OCI-LY1 (cell line): ENCODE measurements at regions not wholly inside any gene's neighbourhood (a gene's known extent, or its start where the extent isn't known, plus 50 kb on each side); places are given as distances from the start of the nearest gene placed in this dataset.

Source experiments
- H2AFZ ChIP-seq: fragments of 200-600 bp; sonication (generic), shearing (Covaris generic); 2 replicates; pipeline ENCODE4 v1.6.0; 2014; ENCODE audit warnings: antibody characterized with exemption, mild to moderate bottlenecking, low read length
- H3F3A ChIP-seq: fragments of 200-600 bp; sonication (generic), shearing (Covaris generic); 2 replicates; pipeline ENCODE4 v1.6.0; 2014; ENCODE audit warnings: mild to moderate bottlenecking, antibody characterized with exemption, low read length, moderate library complexity; ENCODE audit not compliant: insufficient read depth
- H3K27ac ChIP-seq: fragments of 200-600 bp; sonication (generic); 2 replicates; pipeline ENCODE4 v1.5.1; 2014; ENCODE audit warnings: low read length, mixed run types, mild to moderate bottlenecking, low read depth; ENCODE audit not compliant: poor library complexity, severe bottlenecking
- H3K27me3 ChIP-seq: fragments of 200-600 bp; sonication (generic); 2 replicates; pipeline ENCODE4 v1.6.0; 2014; ENCODE audit warnings: antibody characterized with exemption, mild to moderate bottlenecking, low read length, moderate library complexity; ENCODE audit not compliant: insufficient read depth
- H3K36me3 ChIP-seq: fragments of 200-600 bp; sonication (generic); 2 replicates; pipeline ENCODE4 v1.6.1; 2014; ENCODE audit warnings: mild to moderate bottlenecking, antibody characterized with exemption, low read length, moderate library complexity, mixed read lengths; ENCODE audit not compliant: insufficient read depth
- H3K4me1 ChIP-seq: fragments of 200-600 bp; sonication (generic); 2 replicates; pipeline ENCODE4 v1.5.1; 2014; ENCODE audit warnings: mild to moderate bottlenecking, low read length, moderate library complexity; ENCODE audit not compliant: insufficient read depth, severe bottlenecking
- H3K4me2 ChIP-seq: fragments of 200-600 bp; sonication (generic), shearing (Covaris generic); 2 replicates; pipeline ENCODE4 v1.6.1; 2014; ENCODE audit warnings: low read length
- H3K4me3 ChIP-seq: fragments of 200-600 bp; sonication (generic); 2 replicates; pipeline ENCODE4 v1.5.1; 2014; ENCODE audit warnings: low read length, low read depth, mild to moderate bottlenecking, mixed read lengths; ENCODE audit not compliant: poor library complexity, severe bottlenecking
- H3K79me2 ChIP-seq: fragments of 200-600 bp; shearing (Covaris generic); 2 replicates; pipeline ENCODE4 v1.6.1; 2016; ENCODE audit warnings: mixed run types, low read length, mixed read lengths; ENCODE audit not compliant: insufficient read depth
- H3K9ac ChIP-seq: fragments of 200-600 bp; sonication (generic), shearing (Covaris generic); 2 replicates; pipeline ENCODE4 v1.6.1; 2014; ENCODE audit warnings: mild to moderate bottlenecking, low read length, mixed read lengths
- H3K9me2 ChIP-seq: fragments of 200-600 bp; sonication (generic), shearing (Covaris generic); 2 replicates; pipeline ENCODE4 v1.6.1; 2014; ENCODE audit warnings: low read depth, mild to moderate bottlenecking, low read length, mixed read lengths
- H3K9me3 ChIP-seq: fragments of 200-600 bp; shearing (Covaris generic); 2 replicates; pipeline ENCODE4 v1.6.1; 2014; ENCODE audit warnings: low read length, mixed read lengths
- H4K20me1 ChIP-seq: fragments of 200-600 bp; sonication (generic), shearing (Covaris generic); 2 replicates; pipeline ENCODE4 v1.6.0; 2016; ENCODE audit warnings: mild to moderate bottlenecking, low read length; ENCODE audit not compliant: insufficient read depth
- EZH2 ChIP-seq: fragments of 200-600 bp; sonication (generic), shearing (Covaris generic); IDR thresholded peaks from 2 replicates; pipeline ENCODE4 v1.8.0; 2017; ENCODE audit warnings: borderline replicate concordance, mixed run types, mild to moderate bottlenecking, antibody characterized with exemption, low read length, moderate library complexity, mixed read lengths
- TF ChIP-seq, protein P1 (sequence below): fragments of 200-600 bp; sonication (generic), shearing (Covaris generic); IDR thresholded peaks from 2 replicates; pipeline ENCODE4 v1.5.1; 2017; ENCODE audit warnings: mild to moderate bottlenecking, antibody characterized with exemption, low read length, moderate library complexity, mixed read lengths

DNA sequence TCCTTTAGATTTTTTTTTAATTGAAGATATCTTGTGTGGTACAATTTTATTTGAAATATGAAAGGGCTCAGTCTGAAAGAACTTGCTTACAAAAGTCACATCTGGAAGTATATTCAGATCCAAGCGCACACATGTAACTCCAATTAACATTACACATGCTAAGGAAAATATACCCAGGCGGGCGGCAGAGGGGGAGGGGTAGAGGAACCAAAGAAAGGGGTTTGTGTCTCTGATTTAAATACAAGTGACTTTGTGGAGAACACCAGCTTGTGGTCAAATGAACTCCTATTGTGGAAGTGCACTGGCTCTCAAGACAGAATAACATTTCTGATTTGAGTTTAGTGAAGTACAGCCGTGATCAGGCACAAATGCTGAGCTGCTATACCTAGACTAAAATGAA lies 280.2 kb upstream of the SOX11 start:
- no peak for TF ChIP-seq EZH2
- TF ChIP-seq, protein P1, sequence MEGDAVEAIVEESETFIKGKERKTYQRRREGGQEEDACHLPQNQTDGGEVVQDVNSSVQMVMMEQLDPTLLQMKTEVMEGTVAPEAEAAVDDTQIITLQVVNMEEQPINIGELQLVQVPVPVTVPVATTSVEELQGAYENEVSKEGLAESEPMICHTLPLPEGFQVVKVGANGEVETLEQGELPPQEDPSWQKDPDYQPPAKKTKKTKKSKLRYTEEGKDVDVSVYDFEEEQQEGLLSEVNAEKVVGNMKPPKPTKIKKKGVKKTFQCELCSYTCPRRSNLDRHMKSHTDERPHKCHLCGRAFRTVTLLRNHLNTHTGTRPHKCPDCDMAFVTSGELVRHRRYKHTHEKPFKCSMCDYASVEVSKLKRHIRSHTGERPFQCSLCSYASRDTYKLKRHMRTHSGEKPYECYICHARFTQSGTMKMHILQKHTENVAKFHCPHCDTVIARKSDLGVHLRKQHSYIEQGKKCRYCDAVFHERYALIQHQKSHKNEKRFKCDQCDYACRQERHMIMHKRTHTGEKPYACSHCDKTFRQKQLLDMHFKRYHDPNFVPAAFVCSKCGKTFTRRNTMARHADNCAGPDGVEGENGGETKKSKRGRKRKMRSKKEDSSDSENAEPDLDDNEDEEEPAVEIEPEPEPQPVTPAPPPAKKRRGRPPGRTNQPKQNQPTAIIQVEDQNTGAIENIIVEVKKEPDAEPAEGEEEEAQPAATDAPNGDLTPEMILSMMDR, result no peak
- no peak overlapping the region for H3K27ac ChIP-seq
- H3K36me3 ChIP-seq, result no peaks in the 10 kb centered on the region
- H3K9ac ChIP-seq, result no peak overlapping the region
- no peaks in the 10 kb centered on the region for H4K20me1 ChIP-seq
- H3K4me3 ChIP-seq, result no peak overlapping the region
- H3F3A ChIP-seq, result no peaks in the 10 kb centered on the region
- no peak overlapping the region for H2AFZ ChIP-seq
- no peaks in the 10 kb centered on the region for H3K9me3 ChIP-seq
- H3K79me2 ChIP-seq, result no peaks in the 10 kb centered on the region
- no peaks in the 10 kb centered on the region for H3K27me3 ChIP-seq
- H3K9me2 ChIP-seq, result no peaks in the 10 kb centered on the region
- no peaks in the 10 kb centered on the region for H3K4me1 ChIP-seq
- H3K4me2 ChIP-seq, result no peak overlapping the region

DNA sequence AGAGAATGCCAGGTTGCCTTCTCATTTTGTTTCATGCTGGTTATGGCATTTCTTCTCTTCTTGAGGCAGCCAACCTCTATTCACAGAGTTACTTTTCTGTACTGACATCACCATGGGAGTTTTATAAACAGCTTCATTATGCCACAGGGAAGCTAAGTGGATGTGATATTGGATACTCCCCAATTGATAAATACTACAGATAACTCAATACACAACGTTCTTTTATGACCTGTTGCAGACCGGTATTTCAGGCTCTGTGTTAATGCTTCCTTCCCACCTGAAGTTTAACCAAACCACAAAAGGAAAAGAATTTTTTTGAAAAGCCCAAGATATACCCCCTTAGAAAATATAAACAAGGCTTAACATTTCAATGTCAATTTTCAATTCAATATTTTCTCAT lies 258.3 kb upstream of the SOX11 start:
- no peak for TF ChIP-seq EZH2
- Histone ChIP-seq H2AFZ (no peak overlapping the region), H3K9me3 (no peaks in the 10 kb centered on the region), H3K4me2 (no peak overlapping the region), H3K4me1 (no peaks in the 10 kb centered on the region), H4K20me1 (no peaks in the 10 kb centered on the region), H3K4me3 (no peak overlapping the region), H3K36me3 (no peaks in the 10 kb centered on the region), H3K9me2 (no peaks in the 10 kb centered on the region; the same call in 1 of the 2 replicates), H3K27me3 (no peaks in the 10 kb centered on the region), H3F3A (no peaks in the 10 kb centered on the region), H3K27ac (no peak overlapping the region), H3K79me2 (no peaks in the 10 kb centered on the region), H3K9ac (no peak overlapping the region)

DNA sequence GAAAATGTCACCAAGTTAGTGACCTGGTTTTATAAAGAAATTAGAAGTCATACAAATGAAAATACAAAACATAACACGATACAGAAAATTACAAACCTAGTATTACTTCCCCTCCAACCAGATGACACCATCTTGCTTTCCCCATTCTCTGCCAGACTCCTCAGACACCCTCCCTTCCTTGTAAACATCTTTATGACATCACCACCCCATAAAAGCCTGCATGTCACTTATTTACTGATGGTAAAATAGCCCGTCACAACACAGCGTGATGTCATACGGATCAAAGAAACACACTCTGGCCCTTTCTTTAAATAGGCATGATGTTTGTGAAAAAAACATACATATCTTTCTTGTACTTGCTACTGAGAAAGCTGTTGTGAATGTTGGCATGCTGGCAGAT lies 254.8 kb upstream of the SOX11 start:
- TF ChIP-seq, protein P1, result no peak
- no peak for TF ChIP-seq EZH2
- no peak overlapping the region for H3K9ac ChIP-seq

DNA sequence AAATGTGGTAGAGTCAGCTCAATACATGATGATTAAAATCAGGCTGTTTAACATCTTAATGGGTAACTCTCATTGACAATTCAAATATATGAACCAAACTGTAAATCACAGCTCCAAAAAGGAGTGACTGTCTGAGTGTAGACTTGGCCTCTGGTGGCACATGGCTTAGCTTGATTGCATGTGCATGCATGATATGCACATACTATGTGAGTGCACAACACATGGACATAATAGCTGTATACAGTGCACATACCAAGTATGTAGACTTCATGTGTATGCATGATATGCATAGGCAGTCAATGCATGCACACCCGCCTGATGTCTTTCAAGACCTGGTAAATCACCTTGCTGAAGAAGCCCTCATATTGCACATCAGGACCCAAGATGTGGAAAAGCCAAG lies 252.0 kb upstream of the SOX11 start:
- Histone ChIP-seq H4K20me1 (no peaks in the 10 kb centered on the region), H3K4me3 (no peak overlapping the region), H3K27me3 (no peaks in the 10 kb centered on the region), H3K79me2 (no peaks in the 10 kb centered on the region), H3K9me2 (no peaks in the 10 kb centered on the region), H3K9me3 (no peaks in the 10 kb centered on the region), H3K4me1 (no peaks in the 10 kb centered on the region), H3F3A (no peaks in the 10 kb centered on the region), H3K4me2 (no peak overlapping the region), H3K9ac (no peak overlapping the region), H3K36me3 (no peaks in the 10 kb centered on the region), H3K27ac (no peak overlapping the region), H2AFZ (no peak overlapping the region)
- TF ChIP-seq, protein P1, result no peak
- no peak for TF ChIP-seq EZH2

More for the DNA sequence above, 254.8 kb upstream of the SOX11 start:
- H3K27me3 ChIP-seq, result no peaks in the 10 kb centered on the region
- H3K79me2 ChIP-seq, result no peaks in the 10 kb centered on the region
- H3K4me3 ChIP-seq, result no peak overlapping the region
- H3K27ac ChIP-seq, result no peak overlapping the region
- no peaks in the 10 kb centered on the region for H3K36me3 ChIP-seq
- H3K4me1 ChIP-seq, result no peaks in the 10 kb centered on the region
- no peak overlapping the region for H3K4me2 ChIP-seq
- H4K20me1 ChIP-seq, result no peaks in the 10 kb centered on the region
- no peaks in the 10 kb centered on the region for H3K9me2 ChIP-seq
- H3K9me3 ChIP-seq, result no peaks in the 10 kb centered on the region
- H2AFZ ChIP-seq, result no peak overlapping the region
- no peaks in the 10 kb centered on the region for H3F3A ChIP-seq
